ENCODE measurements at regions not wholly inside any gene's neighbourhood (a gene's known extent, or its start where the extent isn't known, plus 50 kb on each side); places are given as distances from the start of the nearest gene placed in this dataset.

GRCh38 chr9:31253800-31254762 lies 1130.4 kb upstream of the ACO1 start:
- Histone ChIP-seq H3K4me1 (ENCODE audit: control insufficient read depth, insufficient read depth, low read length) (no peaks in the 10 kb centered on the region), H3K36me3 (ENCODE audit: control insufficient read depth in 2 of 2, insufficient read depth in 1 of 2, low read length in 2 of 2) (no peaks in the 10 kb centered on the region), H3K27ac (ENCODE audit: extremely low read depth, low read depth, low read length) (no peak overlapping the region), H3K4me3 (ENCODE audit: low read depth, low read length) (no peak overlapping the region), H3K9me3 (ENCODE audit: control insufficient read depth, insufficient read depth, low read depth, low read length) (no peaks in the 10 kb centered on the region)
- TF ChIP-seq ZNF391 (tag by site-specific recombination; IDR thresholded peaks at IDR 0.05; ENCODE audit: borderline replicate concordance, low read depth) (no peak), ZBTB49 (tag by site-specific recombination; IDR thresholded peaks at IDR 0.05; ENCODE audit: low read depth) (no peak), ZNF580 (tag by site-specific recombination; IDR thresholded peaks at IDR 0.05) (no peak), ZBTB10 (tag by site-specific recombination; IDR thresholded peaks at IDR 0.05) (no peak), OVOL3 (tag by site-specific recombination; IDR thresholded peaks at IDR 0.05) (no peak), ZNF155 (tag by site-specific recombination; IDR thresholded peaks at IDR 0.05) (no peak)
- TF ChIP-seq, protein P1, sequence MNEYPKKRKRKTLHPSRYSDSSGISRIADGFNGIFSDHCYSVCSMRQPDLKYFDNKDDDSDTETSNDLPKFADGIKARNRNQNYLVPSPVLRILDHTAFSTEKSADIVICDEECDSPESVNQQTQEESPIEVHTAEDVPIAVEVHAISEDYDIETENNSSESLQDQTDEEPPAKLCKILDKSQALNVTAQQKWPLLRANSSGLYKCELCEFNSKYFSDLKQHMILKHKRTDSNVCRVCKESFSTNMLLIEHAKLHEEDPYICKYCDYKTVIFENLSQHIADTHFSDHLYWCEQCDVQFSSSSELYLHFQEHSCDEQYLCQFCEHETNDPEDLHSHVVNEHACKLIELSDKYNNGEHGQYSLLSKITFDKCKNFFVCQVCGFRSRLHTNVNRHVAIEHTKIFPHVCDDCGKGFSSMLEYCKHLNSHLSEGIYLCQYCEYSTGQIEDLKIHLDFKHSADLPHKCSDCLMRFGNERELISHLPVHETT (tag by site-specific recombination; IDR thresholded peaks at IDR 0.05), result no peak
- CTCF ChIA-PET, result no interaction called here
- POLR2A ChIA-PET, result no interaction called here

- Histone ChIP-seq H3K4me1 (ENCODE audit: control insufficient read depth, insufficient read depth, low read length) (no peaks in the 10 kb centered on the region), H3K27ac (ENCODE audit: extremely low read depth, low read depth, low read length) (no peak overlapping the region), H3K9me3 (ENCODE audit: control insufficient read depth, insufficient read depth, low read depth, low read length) (no peaks in the 10 kb centered on the region), H3K36me3 (ENCODE audit: control insufficient read depth in 2 of 2, insufficient read depth in 1 of 2, low read length in 2 of 2) (no peaks in the 10 kb centered on the region), H3K4me3 (ENCODE audit: low read depth, low read length) (no peak overlapping the region)
- POLR2A ChIA-PET, result no interaction called here
- CTCF ChIA-PET, result no interaction called here
- TF ChIP-seq HOXA7 (CRISPR knock-in tag; IDR thresholded peaks at IDR 0.05; ENCODE audit: borderline replicate concordance) (no peak), SETDB1 (IDR thresholded peaks at IDR 0.05; ENCODE audit: insufficient read length, low read length) (no peak), ZNF548 (tag by site-specific recombination; IDR thresholded peaks at IDR 0.05) (no peak), ZBTB1 (tag by site-specific recombination; IDR thresholded peaks at IDR 0.05) (no peak), ZNF426 (tag by site-specific recombination; IDR thresholded peaks at IDR 0.05) (no peak)
- TF ChIP-seq, protein P2, sequence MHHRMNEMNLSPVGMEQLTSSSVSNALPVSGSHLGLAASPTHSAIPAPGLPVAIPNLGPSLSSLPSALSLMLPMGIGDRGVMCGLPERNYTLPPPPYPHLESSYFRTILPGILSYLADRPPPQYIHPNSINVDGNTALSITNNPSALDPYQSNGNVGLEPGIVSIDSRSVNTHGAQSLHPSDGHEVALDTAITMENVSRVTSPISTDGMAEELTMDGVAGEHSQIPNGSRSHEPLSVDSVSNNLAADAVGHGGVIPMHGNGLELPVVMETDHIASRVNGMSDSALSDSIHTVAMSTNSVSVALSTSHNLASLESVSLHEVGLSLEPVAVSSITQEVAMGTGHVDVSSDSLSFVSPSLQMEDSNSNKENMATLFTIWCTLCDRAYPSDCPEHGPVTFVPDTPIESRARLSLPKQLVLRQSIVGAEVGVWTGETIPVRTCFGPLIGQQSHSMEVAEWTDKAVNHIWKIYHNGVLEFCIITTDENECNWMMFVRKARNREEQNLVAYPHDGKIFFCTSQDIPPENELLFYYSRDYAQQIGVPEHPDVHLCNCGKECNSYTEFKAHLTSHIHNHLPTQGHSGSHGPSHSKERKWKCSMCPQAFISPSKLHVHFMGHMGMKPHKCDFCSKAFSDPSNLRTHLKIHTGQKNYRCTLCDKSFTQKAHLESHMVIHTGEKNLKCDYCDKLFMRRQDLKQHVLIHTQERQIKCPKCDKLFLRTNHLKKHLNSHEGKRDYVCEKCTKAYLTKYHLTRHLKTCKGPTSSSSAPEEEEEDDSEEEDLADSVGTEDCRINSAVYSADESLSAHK (tag by site-specific recombination; IDR thresholded peaks at IDR 0.05), result no peak
Observed at GRCh38 chr9:31255211-31255610, 1129.2 kb upstream of the ACO1 start.

All from HEK293 (cell line).